ENCODE measurements at regions not wholly inside any gene's neighbourhood (a gene's known extent, or its start where the extent isn't known, plus 50 kb on each side); places are given as distances from the start of the nearest gene placed in this dataset.

- Histone ChIP-seq H3K4me1 (peaks cover 0 to 10% (median 0%) of the 10 kb centered on the region in 3 donors), H3K36me3 (no peaks in the 10 kb centered on the region), H3K27me3 (no peaks in the 10 kb centered on the region), H3K9me3 (no peaks in the 10 kb centered on the region), H3K4me3 (peak overlapping the region in 1 of 2 donors; percentile 10), H3K27ac (peak overlapping the region in 2 of 4 donors; percentile 42 to 51)
- 59 to 82% methylated on average over 5 of the region's 6 CpGs for WGBS, 2 donors (ENCODE audit: low coverage in 1 of 2)
- ATAC-seq, result no peak
- TF ChIP-seq POLR2AphosphoS5 (IDR thresholded peaks at IDR 0.05), result no peak
- no peak for TF ChIP-seq EP300 (IDR thresholded peaks at IDR 0.05)
- TF ChIP-seq POLR2A (IDR thresholded peaks at IDR 0.05), result no peak
- TF ChIP-seq CTCF (IDR thresholded peaks at IDR 0.05), result no peak
Observed at GRCh38 chr6:18053555-18054445, 66.4 kb upstream of the KIF13A start.

- no peak for TF ChIP-seq EP300 (IDR thresholded peaks at IDR 0.05)
- TF ChIP-seq CTCF (IDR thresholded peaks at IDR 0.05), result no peak
- no peak for TF ChIP-seq POLR2AphosphoS5 (IDR thresholded peaks at IDR 0.05)
- no peak for TF ChIP-seq POLR2A (IDR thresholded peaks at IDR 0.05)
- no peaks in the 10 kb centered on the region for H3K27me3 ChIP-seq
- peak overlapping the region in 1 of 2 donors; percentile 10 for H3K4me3 ChIP-seq
- 33 to 43% methylated on average over 7 of the region's 7 CpGs for WGBS, 2 donors (ENCODE audit: low coverage in 1 of 2)
- H3K4me1 ChIP-seq, result peaks cover 0 to 10% (median 0%) of the 10 kb centered on the region in 3 donors
- ATAC-seq, result no peak
- H3K36me3 ChIP-seq, result no peaks in the 10 kb centered on the region
- H3K27ac ChIP-seq, result peak overlapping the region in 3 of 4 donors; percentile 17 to 51 (median 42)
- H3K9me3 ChIP-seq, result no peaks in the 10 kb centered on the region
Observed at GRCh38 chr6:18053078-18053477, 65.6 kb upstream of the KIF13A start.

- no peaks in the 10 kb centered on the region for H3K27me3 ChIP-seq
- WGBS, 2 donors (ENCODE audit: low coverage in 1 of 2), result 100% methylated on average over 2 of the region's 2 CpGs; no CpG with 5 or more reads in 1 of the 2 donors
- H3K36me3 ChIP-seq, result no peaks in the 10 kb centered on the region
- no peak overlapping the region for H3K27ac ChIP-seq
- no peak for ATAC-seq
- H3K4me3 ChIP-seq, result no peak overlapping the region
- H3K4me1 ChIP-seq, result peaks cover 0 to 14% (median 0%) of the 10 kb centered on the region in 3 donors
- no peaks in the 10 kb centered on the region for H3K9me3 ChIP-seq
- TF ChIP-seq EP300 (IDR thresholded peaks at IDR 0.05) (no peak), CTCF (IDR thresholded peaks at IDR 0.05) (no peak), POLR2A (IDR thresholded peaks at IDR 0.05) (no peak), POLR2AphosphoS5 (IDR thresholded peaks at IDR 0.05) (no peak)
Observed at GRCh38 chr6:18049646-18050045, 62.2 kb upstream of the KIF13A start.

- peaks cover 0 to 18% (median 0%) of the 10 kb centered on the region in 3 donors for H3K4me1 ChIP-seq
- no peaks in the 10 kb centered on the region for H3K27me3 ChIP-seq
- no peak overlapping the region for H3K4me3 ChIP-seq
- no peaks in the 10 kb centered on the region for H3K36me3 ChIP-seq
- ATAC-seq, result no peak
- TF ChIP-seq CTCF (IDR thresholded peaks at IDR 0.05), result no peak
- no peak for TF ChIP-seq POLR2AphosphoS5 (IDR thresholded peaks at IDR 0.05)
- TF ChIP-seq EP300 (IDR thresholded peaks at IDR 0.05), result no peak
- TF ChIP-seq POLR2A (IDR thresholded peaks at IDR 0.05), result no peak
- H3K9me3 ChIP-seq, result no peaks in the 10 kb centered on the region
- H3K27ac ChIP-seq, result no peak overlapping the region
- 71 to 87% methylated on average over 3 to 4 of the region's 4 CpGs for WGBS, 2 donors (ENCODE audit: low coverage in 1 of 2)
Observed at GRCh38 chr6:18048953-18049630, 61.7 kb upstream of the KIF13A start.

Data from gastroesophageal sphincter (tissue), 4 donors.